Thyroid gland (tissue), 4 donors: ENCODE measurements at regions not wholly inside any gene's neighbourhood (a gene's known extent, or its start where the extent isn't known, plus 50 kb on each side); places are given as distances from the start of the nearest gene placed in this dataset.

Source experiments
- POLR2A ChIP-seq, 2 donors: fragments of 450-650 bp; IDR thresholded peaks; one replicate each; pipeline ENCODE4 v1.6.1; 2017; ENCODE audit warnings: antibody characterized with exemption in 2 of 2, mild to moderate bottlenecking in 2 of 2, moderate library complexity in 1 of 2
- TF ChIP-seq, protein P1 (sequence below), 6 experiments: fragments of 200-600 bp in 3 of 6; fragments of 450-650 bp in 3 of 6; sonication (generic) in 3 of 6; IDR thresholded peaks; one replicate each; pipeline ENCODE4 v1.5.1; 2016 to 2019; ENCODE audit warnings: antibody characterized with exemption in 6 of 6, mild to moderate bottlenecking in 2 of 6, inconsistent platforms in 1 of 6, moderate library complexity in 1 of 6

DNA sequence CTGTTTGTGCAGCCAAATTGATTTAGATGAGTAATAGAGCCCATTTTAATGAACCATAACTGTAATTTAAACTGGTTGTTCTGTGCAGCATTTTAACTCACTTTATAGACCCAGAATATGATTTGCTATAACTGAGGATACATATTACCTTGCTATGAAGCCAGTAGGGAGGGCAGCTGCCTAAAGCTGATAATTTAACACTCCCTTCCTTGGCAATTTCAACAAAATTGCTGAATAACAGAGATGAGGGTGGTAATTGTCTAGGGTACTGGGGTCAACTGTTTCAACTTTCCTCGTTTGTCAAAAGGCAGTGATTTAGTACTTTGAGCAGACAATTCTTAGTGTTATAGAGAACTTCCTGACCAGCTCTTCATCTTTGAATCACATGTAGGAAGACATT, 304.9 kb upstream of the POU1F1 start:
- TF ChIP-seq, protein P1, sequence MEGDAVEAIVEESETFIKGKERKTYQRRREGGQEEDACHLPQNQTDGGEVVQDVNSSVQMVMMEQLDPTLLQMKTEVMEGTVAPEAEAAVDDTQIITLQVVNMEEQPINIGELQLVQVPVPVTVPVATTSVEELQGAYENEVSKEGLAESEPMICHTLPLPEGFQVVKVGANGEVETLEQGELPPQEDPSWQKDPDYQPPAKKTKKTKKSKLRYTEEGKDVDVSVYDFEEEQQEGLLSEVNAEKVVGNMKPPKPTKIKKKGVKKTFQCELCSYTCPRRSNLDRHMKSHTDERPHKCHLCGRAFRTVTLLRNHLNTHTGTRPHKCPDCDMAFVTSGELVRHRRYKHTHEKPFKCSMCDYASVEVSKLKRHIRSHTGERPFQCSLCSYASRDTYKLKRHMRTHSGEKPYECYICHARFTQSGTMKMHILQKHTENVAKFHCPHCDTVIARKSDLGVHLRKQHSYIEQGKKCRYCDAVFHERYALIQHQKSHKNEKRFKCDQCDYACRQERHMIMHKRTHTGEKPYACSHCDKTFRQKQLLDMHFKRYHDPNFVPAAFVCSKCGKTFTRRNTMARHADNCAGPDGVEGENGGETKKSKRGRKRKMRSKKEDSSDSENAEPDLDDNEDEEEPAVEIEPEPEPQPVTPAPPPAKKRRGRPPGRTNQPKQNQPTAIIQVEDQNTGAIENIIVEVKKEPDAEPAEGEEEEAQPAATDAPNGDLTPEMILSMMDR (IDR thresholded peaks at IDR 0.05) = no peak
- TF ChIP-seq POLR2A (IDR thresholded peaks at IDR 0.05) = no peak
